Fibroblast of skin of right quadriceps (primary cell): ENCODE measurements at regions not wholly inside any gene's neighbourhood (a gene's known extent, or its start where the extent isn't known, plus 50 kb on each side); places are given as distances from the start of the nearest gene placed in this dataset.
"Not testable (repeated sequence)": the region's sequence is repeated elsewhere in the genome, so short reads cannot be mapped to it uniquely, and the experiment has no call there.

Experiments
- DNase-seq: peaks from one replicate; pipeline ENCODE4 v3.0.0-alpha.2; 2013

- no peak for DNase-seq
These were observed 1149.0 kb upstream of the USP15 start for GRCh38 chr12:61111218-61111617.

- DNase-seq, result no peak
These were observed 1122.4 kb upstream of the USP15 start for GRCh38 chr12:61137677-61138414.

- no peak for DNase-seq
These were observed 1121.8 kb upstream of the USP15 start for GRCh38 chr12:61138415-61138759.

GRCh38 chr12:61161961-61162360 lies 1098.2 kb upstream of the USP15 start:
- no peak for DNase-seq

DNA sequence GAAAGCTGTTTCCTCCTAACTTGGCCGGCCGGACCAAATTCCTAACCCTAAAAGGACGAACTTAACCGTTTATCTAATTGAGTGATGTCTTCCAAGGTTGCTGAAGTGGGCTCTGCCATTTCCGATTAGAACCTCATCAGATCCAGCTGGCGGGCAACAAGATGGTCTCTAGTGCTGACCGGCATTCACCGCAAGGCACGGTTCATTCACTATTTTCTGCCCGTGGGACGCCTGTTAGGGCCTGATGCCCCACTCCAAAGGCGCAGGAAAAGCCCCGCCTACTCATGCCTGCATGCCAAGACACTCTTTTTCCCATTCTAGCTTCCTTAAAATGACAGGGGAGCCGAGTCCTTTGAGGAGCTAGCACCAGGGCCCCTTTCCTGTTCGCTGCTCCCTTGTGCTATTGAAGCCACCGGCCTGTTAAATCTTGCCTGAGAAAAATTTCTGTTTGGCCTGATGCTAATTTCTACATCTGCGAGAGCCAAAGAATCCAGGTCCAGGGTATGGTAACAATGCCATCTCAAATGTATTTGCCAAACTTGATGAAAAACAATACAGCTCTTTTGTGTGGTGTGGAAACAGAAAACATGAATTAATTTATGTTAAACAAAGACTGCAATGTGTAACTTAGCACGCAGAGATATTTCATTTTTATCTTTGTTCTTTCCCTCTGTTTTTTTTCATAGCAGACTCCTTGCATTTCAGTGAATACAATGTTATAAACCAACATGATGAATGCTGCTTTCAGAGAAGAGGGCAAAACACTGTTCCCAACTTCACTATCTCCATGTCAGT lies 1071.2 kb upstream of the USP15 start:
- no peak for DNase-seq

DNA sequence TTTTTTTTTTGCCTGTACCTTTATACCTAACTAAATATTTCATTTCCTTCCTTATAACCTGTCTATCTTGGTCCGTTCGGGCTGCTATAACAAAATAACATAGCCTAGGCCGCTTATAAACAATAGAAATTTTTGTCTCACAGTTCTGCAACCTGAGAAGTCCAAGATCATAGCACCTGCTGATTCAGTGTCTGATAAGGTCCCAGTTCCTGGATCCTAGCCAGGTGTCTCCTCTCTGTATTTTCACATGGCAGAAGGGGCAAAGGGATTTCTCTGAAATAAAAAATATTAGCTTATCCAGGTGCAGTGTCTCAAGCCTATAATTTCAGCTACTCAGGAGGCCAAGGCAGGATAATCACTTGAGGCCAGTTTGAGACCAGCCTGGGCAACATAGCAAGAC lies 1046.6 kb upstream of the USP15 start:
- DNase-seq, result no peak

DNA sequence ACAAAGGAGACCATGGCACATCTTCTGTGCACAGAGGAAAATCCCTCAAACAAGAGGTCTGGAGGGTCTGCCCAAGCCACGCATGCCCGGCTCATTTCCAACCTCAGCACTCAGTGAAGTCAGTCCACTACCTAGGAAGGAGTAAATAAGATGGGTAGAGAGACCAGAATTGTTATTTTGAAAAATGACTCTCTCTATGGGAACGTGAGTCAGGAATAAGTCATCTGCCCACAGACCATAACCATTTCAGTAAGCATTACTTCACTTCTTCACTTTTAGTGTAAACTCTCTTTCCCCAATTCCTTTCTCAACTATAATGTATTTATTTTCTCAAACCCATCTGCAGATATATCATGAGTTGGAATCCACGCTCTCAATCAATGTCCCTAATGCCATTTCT lies 1039.9 kb upstream of the USP15 start:
- DNase-seq, result no peak

- DNase-seq, result no peak
These were observed 1028.2 kb upstream of the USP15 start for GRCh38 chr12:61232040-61232439.

DNA sequence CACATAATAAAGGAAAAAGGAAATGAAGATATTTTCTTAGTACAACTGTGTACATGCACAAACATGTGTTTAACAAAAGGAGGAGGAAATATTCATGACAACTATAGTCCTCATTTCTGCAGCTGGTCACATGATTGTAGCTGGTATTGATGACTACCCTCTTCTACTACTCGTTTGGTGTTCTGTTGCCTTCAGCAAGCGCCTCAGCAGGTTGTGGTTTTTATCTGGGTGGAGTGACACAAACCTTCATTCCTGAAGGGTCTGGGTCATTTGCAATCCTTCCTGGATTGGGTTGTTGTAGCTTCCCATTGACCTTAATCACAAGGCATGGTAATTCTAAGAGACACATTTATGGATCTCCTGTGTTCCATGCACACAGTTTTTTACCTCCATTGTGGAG lies 1009.9 kb upstream of the USP15 start:
- DNase-seq, result no peak

DNA sequence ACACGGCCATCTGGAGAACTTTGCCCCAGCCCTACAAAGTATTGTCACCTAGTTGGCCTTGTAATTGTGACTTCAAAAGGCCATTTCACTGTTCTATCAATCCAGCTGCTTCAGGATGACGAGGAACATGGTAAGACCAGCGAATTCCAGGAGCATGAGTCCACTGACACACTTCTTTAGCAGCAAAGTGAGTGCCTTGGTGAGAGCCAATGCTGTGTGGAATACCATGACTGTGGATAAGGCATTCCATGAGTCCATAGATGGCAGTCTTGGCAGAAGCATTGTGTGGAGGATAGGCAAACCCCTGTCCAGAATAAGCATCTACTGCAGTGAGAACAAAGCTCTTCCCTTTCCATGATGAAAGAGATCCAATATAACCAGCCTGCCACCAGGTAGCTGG lies 1009.1 kb upstream of the USP15 start:
- no peak for DNase-seq

GRCh38 chr12:61254225-61254624 lies 1006.0 kb upstream of the USP15 start:
- no peak for DNase-seq

DNA sequence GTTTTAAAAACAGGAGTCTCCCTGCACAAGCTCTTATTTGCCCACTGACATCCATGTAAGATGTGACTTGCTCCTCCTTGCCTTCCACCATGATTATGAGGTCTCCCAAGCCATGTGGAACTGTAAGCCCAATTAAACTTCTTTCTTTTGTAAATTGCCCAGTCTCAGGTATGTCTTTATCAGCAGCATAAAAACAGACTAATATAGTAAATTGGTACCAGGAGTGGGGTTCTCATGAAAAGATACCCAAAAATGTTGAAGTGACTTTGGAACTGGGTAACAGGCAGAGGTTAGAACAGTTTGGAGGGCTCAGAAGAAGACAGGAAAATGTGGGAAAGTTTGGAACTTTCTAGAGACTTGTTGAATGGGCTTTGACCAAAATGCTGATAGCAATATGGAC lies 995.9 kb upstream of the USP15 start:
- not testable (repeated sequence) for DNase-seq

DNA sequence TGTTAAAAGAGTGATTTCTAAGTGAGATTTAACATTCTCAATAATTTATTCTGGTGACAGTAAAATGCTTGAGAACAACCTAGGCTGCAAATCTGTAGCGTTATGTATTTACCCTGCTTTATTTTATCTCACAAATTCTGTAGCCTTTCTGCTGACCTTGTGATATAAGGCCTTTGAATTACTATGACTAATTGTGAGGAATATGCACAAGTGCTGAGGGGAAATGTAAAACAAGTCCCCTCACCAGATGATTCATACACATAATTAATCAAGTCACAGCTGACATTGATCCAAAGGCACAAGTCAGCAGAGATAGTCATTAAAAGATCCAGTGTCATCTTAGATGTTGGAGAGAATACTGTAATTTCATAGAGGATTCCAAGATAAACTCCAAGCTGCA lies 992.7 kb upstream of the USP15 start:
- no peak for DNase-seq

- DNase-seq, result no peak
These were observed 987.8 kb upstream of the USP15 start for GRCh38 chr12:61272441-61272840.

DNA sequence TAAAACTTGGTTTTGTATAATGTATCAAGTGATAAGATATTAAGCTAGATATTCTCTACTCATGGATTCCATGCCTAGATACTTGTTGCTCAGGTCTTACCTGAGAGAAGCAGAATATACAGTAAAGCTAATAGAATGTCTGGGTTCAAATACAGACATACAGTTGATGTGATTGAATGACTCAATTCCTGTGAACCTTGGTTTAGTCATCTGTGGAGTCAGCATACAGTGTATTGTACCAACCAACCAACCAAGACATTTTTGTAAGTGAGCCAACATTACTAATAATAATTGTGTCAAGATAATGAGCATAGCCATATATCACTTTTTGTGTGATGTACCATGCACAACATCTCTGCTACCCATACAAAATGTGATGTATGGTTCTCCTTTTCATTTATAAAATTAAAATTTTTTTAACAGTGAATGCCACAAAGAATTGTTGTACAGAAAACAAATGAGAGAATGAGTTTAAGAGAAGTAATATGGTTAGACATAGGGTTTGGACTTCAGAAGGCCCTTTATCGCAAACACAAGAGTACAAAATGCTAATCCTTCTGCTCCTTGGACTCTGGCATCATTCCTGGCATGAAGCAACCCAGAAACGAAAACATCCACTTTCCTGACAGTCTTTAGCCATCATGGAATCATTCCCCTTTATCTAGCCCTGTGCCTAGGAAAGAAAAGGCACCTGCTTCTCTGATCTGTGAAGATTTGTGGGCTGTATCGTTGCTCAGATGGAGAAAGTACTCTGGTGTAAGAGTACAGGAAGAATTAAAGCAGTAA lies 977.2 kb upstream of the USP15 start:
- no peak for DNase-seq

GRCh38 chr12:61290473-61290872 lies 969.7 kb upstream of the USP15 start:
- DNase-seq, result no peak

DNA sequence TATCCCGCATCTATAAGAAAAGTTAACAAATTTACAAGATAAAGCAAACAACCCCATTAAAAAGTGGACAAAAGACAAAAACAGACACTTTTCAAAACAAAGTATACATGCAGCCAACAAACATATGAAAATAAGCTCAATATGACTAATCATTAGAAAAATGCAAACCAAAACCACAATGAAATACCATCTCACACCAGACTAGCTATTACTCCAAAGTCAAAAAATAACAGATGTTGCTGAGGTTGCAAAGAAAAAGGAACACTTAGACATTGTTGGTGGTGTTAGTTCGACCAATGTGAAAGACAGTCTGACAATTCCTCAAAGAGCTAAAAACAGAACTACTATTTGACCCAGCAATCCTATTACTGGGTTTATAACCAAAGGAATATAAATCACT lies 968.6 kb upstream of the USP15 start:
- no peak for DNase-seq

GRCh38 chr12:61294011-61294410 lies 966.2 kb upstream of the USP15 start:
- not testable (repeated sequence) for DNase-seq

GRCh38 chr12:61301817-61302216 lies 958.4 kb upstream of the USP15 start:
- DNase-seq, result no peak

DNA sequence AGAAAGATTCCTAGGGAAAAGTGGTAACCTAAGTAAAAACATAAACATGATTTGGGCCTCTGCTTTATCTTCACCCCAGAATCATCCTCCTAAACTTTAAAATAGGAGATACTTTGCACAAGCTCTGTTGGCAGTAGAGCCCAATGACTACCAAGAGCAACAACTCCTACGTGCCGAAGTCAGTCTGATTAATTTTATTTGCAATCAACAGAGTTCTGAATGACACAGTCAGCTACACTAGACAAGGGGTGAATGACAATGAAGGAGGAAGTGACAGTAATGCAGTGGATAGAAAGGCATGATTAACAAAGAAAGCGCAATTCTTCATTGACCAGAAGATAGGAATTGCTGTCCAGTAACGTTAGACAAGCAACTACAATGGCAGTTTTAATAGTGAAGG lies 957.9 kb upstream of the USP15 start:
- DNase-seq, result no peak

DNA sequence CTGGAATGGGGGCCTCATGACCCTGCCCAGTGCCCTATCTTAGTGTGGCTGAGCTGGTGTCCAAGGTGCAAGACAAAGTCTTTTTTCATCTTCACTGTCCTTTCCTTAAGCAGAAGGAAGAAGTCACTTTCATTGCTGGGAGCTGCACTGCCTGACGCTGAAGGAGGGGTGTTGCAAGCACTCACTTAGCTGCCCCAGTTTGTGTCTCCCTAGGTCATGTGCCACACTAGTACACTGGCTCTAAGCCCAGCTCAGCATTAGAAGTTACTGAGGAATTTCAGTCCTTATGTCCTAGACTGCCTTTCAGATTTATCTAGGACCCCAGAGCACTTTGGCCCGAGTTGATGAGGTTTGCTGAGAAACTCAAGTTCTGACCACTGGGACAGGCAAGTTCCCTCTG lies 952.0 kb upstream of the USP15 start:
- no peak for DNase-seq

- no peak for DNase-seq
These were observed 948.8 kb upstream of the USP15 start for GRCh38 chr12:61311413-61311812.

DNA sequence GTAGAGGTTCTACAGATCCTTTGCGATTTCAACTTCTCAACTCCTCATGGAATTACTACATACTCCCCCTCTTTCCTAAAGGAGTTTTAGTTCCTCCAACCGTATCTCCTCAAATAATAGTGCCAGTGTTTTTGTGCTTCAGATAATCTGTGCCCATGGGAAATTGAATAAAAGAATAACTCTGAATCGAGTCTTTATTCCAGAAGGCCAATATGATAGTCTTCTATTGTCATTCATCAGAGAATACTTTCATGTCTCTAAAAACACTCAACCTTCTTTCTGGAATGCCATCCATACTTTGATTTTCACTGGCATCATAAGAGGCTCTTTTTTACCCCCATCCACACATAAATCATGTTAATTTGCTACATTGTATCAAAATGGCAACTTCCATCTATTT lies 911.3 kb upstream of the USP15 start:
- DNase-seq, result no peak

- no peak for DNase-seq
These were observed 905.1 kb upstream of the USP15 start for GRCh38 chr12:61355105-61355504.
